PC-9 (cell line): ENCODE measurements at regions not wholly inside any gene's neighbourhood (a gene's known extent, or its start where the extent isn't known, plus 50 kb on each side); places are given as distances from the start of the nearest gene placed in this dataset.

ENCODE experiments used
- BruUV-seq: library from RNA; stranded (reverse); fragments of 400-500 nt; replicated peaks from 2 replicates; lab custom pipeline; 2021; lab: Mats Ljungman, UMichigan
- CTCF ChIA-PET: fragments of 300-600 bp; sonication (Branson Sonifier 250); formaldehyde crosslinking; loops from one replicate; lab custom pipeline; 2022; ENCODE audit warnings: antibody characterized with exemption; lab: Charles Lee
- POLR2A ChIA-PET: fragments of 300-600 bp; sonication (Branson Sonifier 250); formaldehyde crosslinking; loops from one replicate; lab custom pipeline; 2022; ENCODE audit warnings: antibody characterized with exemption; ENCODE audit not compliant: unreplicated experiment; lab: Charles Lee
- DNase-seq, 2 experiments: peaks; one replicate each; pipeline versions ENCODE4 v3.0.0 to v3.0.0-alpha.2; 2015 to 2022; ENCODE audit warnings: mixed read lengths in 1 of 2
- H2AFZ ChIP-seq: fragments of 200-600 bp; sonication (generic); 2 replicates; pipeline ENCODE4 v1.8.1; 2017; ENCODE audit warnings: antibody characterized with exemption
- H3F3A ChIP-seq: fragments of 200-600 bp; sonication (generic); 2 replicates; pipeline ENCODE4 v1.8.1; 2017; ENCODE audit warnings: antibody characterized with exemption, mild to moderate bottlenecking, low read depth; ENCODE audit not compliant: insufficient read depth
- H3K27ac ChIP-seq: fragments of 200-600 bp; sonication (generic); 2 replicates; pipeline ENCODE4 v1.6.1; 2016; ENCODE audit warnings: mixed run types
- H3K27me3 ChIP-seq: fragments of 200-600 bp; sonication (generic); 2 replicates; pipeline ENCODE4 v1.6.1; 2016; ENCODE audit warnings: low read depth, mixed run types; ENCODE audit not compliant: insufficient read depth
- H3K36me3 ChIP-seq: fragments of 200-600 bp; sonication (generic); 2 replicates; pipeline ENCODE4 v1.6.1; 2016; ENCODE audit warnings: low read depth, mixed run types
- H3K4me1 ChIP-seq: fragments of 200-600 bp; sonication (generic); replicated peaks from 2 replicates; pipeline ENCODE4 v1.6.1; 2016; ENCODE audit warnings: mixed run types; ENCODE audit not compliant: insufficient read depth
- H3K4me2 ChIP-seq: fragments of 200-600 bp; sonication (generic); 2 replicates; pipeline ENCODE4 v1.6.1; 2017; ENCODE audit warnings: mixed run types
- H3K4me3 ChIP-seq: fragments of 200-600 bp; sonication (generic); 2 replicates; pipeline ENCODE4 v1.6.1; 2016; ENCODE audit warnings: mixed run types
- H3K79me2 ChIP-seq: fragments of 200-600 bp; sonication (generic); 2 replicates; pipeline ENCODE4 v1.6.1; 2017; ENCODE audit warnings: low read depth, mixed run types
- H3K9me2 ChIP-seq: fragments of 200-600 bp; sonication (generic); 2 replicates; pipeline ENCODE4 v1.8.1; 2017; ENCODE audit warnings: mild to moderate bottlenecking; ENCODE audit not compliant: insufficient read depth
- H3K9me3 ChIP-seq: fragments of 200-600 bp; sonication (generic); 2 replicates; pipeline ENCODE4 v1.8.1; 2016; ENCODE audit warnings: low read depth; ENCODE audit not compliant: insufficient read depth
- H4K20me1 ChIP-seq: fragments of 200-600 bp; sonication (generic); 2 replicates; pipeline ENCODE4 v1.8.1; 2017; ENCODE audit not compliant: insufficient read depth
- EZH2 ChIP-seq: fragments of 200-600 bp; sonication (generic); IDR thresholded peaks from 2 replicates; pipeline ENCODE4 v1.8.0; 2017; ENCODE audit warnings: antibody characterized with exemption, low read depth
- intact Hi-C: fragments of 100-400 bp; cut with micrococcal nuclease; formaldehyde crosslinking; loops from one replicate; pipeline ENCODE4 v1.10.0; 2022; ENCODE audit not compliant: unreplicated experiment
- TF ChIP-seq, protein P1 (sequence below): fragments of 200-600 bp; sonication (generic); conservative IDR thresholded peaks from 2 replicates; pipeline ENCODE4 v1.6.1; 2017; ENCODE audit warnings: mixed run types, antibody characterized with exemption, mild to moderate bottlenecking, moderate library complexity

DNA sequence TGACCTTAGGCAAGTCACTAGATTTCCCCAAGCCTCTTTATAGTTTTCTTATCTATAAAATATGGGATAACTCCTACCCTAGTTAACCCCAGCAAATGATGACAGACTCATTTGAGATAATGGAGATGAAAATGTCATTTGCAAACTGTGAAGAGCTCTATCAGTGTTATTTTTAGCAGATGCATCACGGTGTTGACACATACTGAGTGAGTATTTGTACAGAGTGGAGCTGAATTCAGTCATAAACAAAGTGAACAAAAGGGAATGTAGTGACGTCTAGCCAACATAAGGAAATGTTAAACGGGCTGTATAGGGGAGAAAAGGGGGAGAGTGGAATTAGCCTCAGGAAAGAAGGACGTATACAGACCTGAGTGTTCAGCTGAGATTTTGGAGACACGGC is 75.9 kb downstream of the NMUR2 start:
- Histone ChIP-seq H2AFZ (no peak overlapping the region), H3K4me2 (no peak overlapping the region), H3K4me1 (no peaks in the 10 kb centered on the region), H3F3A (no peaks in the 10 kb centered on the region), H4K20me1 (no peaks in the 10 kb centered on the region), H3K9me3 (no peaks in the 10 kb centered on the region), H3K36me3 (no peaks in the 10 kb centered on the region), H3K79me2 (no peaks in the 10 kb centered on the region), H3K27ac (no peak overlapping the region), H3K9me2 (no peaks in the 10 kb centered on the region), H3K27me3 (no peaks in the 10 kb centered on the region), H3K4me3 (no peak overlapping the region)
- DNase-seq, result no peak
- CTCF ChIA-PET, result interaction anchor here (0.6 kb wide), 1 partner anchor 540 kb away, joined by 3 read pairs; no protein-coding TSS in a partner anchor
- POLR2A ChIA-PET, result no interaction called here
- TF ChIP-seq, protein P1, sequence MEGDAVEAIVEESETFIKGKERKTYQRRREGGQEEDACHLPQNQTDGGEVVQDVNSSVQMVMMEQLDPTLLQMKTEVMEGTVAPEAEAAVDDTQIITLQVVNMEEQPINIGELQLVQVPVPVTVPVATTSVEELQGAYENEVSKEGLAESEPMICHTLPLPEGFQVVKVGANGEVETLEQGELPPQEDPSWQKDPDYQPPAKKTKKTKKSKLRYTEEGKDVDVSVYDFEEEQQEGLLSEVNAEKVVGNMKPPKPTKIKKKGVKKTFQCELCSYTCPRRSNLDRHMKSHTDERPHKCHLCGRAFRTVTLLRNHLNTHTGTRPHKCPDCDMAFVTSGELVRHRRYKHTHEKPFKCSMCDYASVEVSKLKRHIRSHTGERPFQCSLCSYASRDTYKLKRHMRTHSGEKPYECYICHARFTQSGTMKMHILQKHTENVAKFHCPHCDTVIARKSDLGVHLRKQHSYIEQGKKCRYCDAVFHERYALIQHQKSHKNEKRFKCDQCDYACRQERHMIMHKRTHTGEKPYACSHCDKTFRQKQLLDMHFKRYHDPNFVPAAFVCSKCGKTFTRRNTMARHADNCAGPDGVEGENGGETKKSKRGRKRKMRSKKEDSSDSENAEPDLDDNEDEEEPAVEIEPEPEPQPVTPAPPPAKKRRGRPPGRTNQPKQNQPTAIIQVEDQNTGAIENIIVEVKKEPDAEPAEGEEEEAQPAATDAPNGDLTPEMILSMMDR, result no peak
- TF ChIP-seq EZH2, result no peak
- intact Hi-C loops, result no loop called here
- BruUV-seq, result no TSS peak

DNA sequence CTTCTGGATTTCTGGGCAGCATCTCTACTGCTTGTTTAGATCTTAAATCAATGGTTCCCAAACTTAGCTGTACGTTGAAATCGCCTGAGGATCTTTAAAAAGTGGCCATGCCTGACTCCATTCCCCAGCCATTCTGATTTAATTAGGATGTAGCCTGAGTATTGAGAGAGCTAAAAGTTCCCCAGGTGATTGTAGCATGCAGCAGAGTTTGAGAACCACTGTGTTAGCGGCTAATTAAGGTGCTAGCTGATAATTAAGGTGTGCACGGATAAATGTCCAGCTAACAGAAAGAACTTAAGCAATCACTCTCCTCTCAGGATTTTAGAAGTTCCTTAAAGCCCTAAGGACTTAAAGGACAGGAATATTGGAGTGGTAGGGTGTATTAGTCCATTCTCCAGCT is 89.1 kb downstream of the NMUR2 start:
- Histone ChIP-seq H3K27ac (no peak overlapping the region), H3K9me2 (no peaks in the 10 kb centered on the region), H3K27me3 (no peaks in the 10 kb centered on the region), H3K79me2 (no peaks in the 10 kb centered on the region), H3F3A (no peaks in the 10 kb centered on the region), H2AFZ (no peak overlapping the region), H3K4me1 (no peaks in the 10 kb centered on the region), H3K36me3 (no peaks in the 10 kb centered on the region), H4K20me1 (no peaks in the 10 kb centered on the region), H3K4me3 (no peak overlapping the region), H3K4me2 (no peak overlapping the region), H3K9me3 (no peaks in the 10 kb centered on the region)
- intact Hi-C loops, result no loop called here
- BruUV-seq, result no TSS peak
- no peak for DNase-seq
- ChIA-PET POLR2A (no interaction called here), CTCF (no interaction called here)
- TF ChIP-seq, protein P1, result no peak
- TF ChIP-seq EZH2, result no peak

DNA sequence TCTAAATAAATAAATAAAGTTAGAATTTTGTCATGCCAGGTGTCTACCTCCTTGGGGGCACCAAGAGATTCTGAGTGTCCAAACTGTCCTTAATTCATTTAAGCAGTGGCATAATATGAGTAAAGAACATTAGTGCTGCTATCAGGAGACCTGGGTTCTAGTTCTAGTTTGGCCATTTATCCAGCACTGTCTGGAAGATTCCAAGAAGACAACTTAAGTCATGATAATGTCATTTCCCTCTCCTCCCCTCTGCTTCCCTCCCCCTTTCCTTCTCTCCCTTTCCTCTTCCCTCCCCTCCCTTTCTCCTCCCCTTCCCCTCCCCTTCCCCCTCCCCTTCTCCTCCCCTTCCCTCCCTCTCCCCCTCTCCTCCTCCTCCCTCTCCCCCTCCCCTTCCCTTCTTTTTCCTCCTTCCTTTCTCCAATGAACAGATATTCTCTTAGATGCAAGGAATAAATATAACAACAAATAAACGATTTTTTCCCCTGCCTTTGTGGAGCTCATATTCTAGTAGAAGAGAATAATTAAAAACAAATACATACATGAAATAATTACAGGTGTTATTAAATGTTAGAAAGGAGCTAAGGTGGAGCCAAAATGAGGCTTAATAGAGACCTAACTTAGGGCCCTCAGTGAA is 90.8 kb downstream of the NMUR2 start:
- Histone ChIP-seq H2AFZ (no peak overlapping the region), H3K36me3 (no peaks in the 10 kb centered on the region), H3K27ac (no peak overlapping the region), H4K20me1 (no peaks in the 10 kb centered on the region), H3K79me2 (no peaks in the 10 kb centered on the region), H3K4me1 (no peaks in the 10 kb centered on the region), H3K9me2 (no peaks in the 10 kb centered on the region), H3K27me3 (no peaks in the 10 kb centered on the region), H3K4me3 (no peak overlapping the region), H3K4me2 (no peak overlapping the region), H3F3A (no peaks in the 10 kb centered on the region), H3K9me3 (no peaks in the 10 kb centered on the region)
- no peak for DNase-seq
- intact Hi-C loops, result no loop called here
- ChIA-PET POLR2A (no interaction called here), CTCF (no interaction called here)
- no TSS peak for BruUV-seq
- no peak for TF ChIP-seq EZH2
- TF ChIP-seq, protein P1, result no peak
